Stimulated activated CD4-positive, alpha-beta T cell treated with anti-CD3 and anti-CD28 coated beads, Interleukin-12 subunit alpha, Interleukin-12 subunit beta, amount 100 ng/mL, for 24 hours (primary cell): ENCODE measurements at regions not wholly inside any gene's neighbourhood (a gene's known extent, or its start where the extent isn't known, plus 50 kb on each side); places are given as distances from the start of the nearest gene placed in this dataset.

Experiments
- DNase-seq, 2 experiments: peaks; one replicate each; pipeline ENCODE4 v3.0.0-alpha.2; 2020; ENCODE audit warnings: low read depth in 2 of 2

GRCh38 chr1:168867941-168868634 lies 139.1 kb upstream of the DPT start:
- no peak for DNase-seq

DNA sequence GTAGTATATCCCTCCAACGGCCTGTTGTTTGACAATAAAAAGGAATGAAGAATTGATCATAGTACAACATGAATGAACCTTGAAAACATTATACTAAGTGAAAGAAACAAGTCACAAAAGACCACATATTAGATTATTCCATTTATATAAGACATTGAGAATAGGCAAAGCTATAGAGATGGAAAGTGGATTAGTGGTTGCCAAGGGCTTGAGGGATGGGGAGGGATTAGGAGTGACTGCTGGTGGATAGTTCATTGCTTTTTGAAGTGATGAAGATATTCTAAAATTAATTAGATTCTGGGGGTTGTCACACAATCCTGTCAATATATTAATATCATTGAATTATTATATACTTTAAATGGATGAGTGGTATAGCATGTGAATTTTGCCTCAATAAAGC lies 142.5 kb upstream of the DPT start:
- DNase-seq, result no peak

DNA sequence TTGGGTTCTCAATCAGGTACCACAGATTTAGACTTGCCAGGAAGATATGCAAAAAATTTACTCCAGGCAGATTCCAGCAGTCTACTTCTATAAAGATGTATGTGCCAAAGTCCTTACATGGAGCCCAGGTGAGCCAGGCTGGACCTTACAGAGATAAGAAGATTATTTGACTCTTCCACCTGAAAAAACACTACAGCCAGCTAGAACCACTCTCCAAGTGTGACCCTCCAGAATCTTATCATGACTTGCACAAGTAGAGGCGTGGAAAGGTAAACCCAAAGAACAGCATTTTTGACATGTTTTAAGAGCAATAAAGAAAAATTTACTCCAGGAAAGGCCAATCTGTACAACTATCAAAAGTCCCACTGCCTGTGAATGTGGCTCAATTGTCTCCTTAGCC lies 146.8 kb upstream of the DPT start:
- no peak for DNase-seq

- no peak for DNase-seq
Measured at GRCh38 chr1:168876830-168877229, 147.8 kb upstream of the DPT start.

- DNase-seq, result no peak
Measured at GRCh38 chr1:168879896-168880734, 151.1 kb upstream of the DPT start.

DNA sequence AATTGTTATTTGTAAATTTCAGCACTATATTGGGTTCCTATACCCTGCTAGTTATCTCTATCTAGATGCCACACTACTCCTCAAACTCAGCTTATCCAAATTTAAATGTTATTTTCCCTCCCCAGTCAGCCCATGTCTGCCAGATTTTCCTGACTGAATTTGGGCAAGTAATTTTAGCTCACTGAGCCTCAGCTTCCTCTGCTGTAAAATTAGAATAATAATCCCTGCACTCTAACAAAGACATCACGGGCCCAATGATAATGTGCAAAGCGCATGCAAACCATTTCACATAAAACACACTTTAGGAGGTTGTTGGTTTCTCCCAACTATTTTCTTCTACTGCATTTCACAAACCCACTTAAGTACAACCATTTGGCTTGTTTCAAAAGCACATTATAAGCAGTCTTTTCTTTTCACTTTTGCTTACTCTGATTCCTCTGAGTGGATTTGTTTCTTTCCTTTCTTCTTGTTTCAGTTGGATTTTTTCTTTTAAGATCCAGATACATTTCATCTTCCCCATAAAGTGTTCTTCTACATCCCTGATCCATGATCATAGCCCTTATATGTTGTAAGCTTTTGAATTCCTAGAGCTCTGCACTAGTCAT lies 152.8 kb upstream of the DPT start:
- DNase-seq, result no peak

DNA sequence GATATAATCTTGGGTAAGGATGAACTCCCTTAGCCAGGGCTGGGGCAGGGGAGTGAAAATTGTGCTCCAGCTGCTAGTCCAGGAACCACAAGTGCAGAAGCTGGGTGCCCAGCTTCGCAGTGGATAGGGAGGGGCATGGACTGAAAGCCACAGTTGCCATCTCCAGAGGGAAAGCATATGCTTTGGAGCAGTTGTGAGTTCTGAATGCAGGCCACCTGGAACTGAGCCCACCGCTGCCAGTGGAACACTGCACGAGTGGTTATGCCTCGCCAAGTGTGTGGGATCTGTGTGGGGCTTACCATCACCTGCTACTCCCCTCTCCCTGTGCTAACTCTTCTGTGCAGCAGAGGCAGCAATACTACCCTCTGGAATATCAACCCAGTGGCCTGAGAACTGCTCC lies 158.4 kb upstream of the DPT start:
- DNase-seq, result no peak

DNA sequence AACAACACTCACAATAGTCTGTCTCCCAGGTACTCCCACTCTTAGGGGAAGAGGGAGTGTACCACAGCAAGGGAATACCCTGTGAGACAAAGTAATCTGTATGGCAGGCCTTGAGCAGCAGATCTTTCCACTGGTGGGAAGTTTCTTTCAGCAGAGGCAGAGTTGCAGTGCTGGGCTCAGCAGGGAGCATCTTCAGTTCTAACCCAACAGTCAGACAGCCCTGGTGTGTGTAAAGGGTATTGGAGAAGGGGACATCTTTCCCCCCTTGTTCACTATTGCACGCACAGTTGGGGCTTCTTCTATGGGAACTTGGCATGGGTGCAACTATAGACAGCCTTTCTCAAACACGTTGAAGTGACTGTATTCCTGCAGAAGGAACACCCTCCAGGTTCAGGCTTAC lies 159.4 kb upstream of the DPT start:
- DNase-seq, result no peak

DNA sequence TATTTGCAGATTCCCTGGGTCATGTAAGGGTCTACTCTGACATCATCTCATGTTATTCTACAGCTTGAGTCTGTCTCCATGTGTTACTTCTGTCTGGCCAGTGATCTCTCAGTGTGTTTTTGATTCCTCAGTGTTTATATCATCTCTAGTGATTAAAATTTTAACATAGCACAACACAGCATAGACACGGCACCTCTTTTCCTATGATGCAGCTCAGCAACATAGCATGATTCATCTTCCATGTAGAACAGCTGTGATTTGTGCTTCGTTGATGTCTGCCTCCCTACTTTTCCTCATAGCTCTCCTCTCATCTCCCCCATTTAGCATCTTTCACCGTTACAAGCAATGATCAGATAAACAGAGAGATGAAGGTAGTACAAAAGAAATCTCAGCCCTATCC lies 163.9 kb upstream of the DPT start:
- DNase-seq, result no peak

DNA sequence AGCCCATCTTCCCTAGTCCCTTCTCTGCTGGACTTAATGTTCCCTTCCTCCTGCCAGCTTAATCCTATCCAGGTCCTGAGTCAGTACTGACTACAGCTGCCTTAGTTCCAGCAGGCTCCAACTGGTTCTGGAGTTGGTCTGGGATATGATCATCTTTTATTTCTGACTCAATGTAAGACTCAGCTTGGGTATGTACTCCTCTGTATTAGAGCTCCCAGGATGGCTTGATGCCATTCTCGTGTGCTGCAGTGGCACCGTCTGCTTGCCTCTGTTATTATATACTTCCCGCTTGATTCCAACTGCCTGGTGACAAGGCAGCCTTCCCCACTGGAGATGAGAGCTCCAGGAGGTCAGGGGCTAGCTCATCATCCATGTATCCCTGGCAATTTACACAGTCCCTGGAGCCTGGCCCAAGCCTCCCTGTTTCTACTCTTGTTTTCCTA lies 164.4 kb upstream of the DPT start:
- no peak for DNase-seq

- DNase-seq, result no peak
Measured at GRCh38 chr1:168894397-168894903, 165.4 kb upstream of the DPT start.

GRCh38 chr1:168897249-168897648 lies 168.2 kb upstream of the DPT start:
- DNase-seq, result no peak

- DNase-seq, result no peak
Measured at GRCh38 chr1:168903237-168903830, 174.3 kb upstream of the DPT start.

- DNase-seq, result no peak
Measured at GRCh38 chr1:168905633-168906032, 176.6 kb upstream of the DPT start.

DNA sequence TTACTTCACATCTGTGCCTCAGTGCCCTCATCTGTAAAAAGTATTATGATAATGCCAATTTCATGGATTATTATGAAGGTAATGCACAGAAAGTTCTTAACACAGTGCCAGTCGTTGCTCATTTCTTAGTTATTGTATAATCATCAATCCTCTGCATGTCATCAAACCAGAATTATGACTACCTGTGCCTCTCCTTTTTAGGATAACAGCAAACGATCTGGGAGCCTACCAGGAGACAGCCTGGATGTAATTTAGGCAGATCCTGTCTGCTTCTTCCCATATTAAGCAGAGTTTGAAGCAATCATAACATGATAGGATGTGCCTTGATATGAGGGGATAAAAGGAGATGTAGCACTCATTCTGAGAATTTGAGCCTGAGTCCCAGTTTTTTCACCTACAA lies 177.4 kb upstream of the DPT start:
- no peak for DNase-seq

DNA sequence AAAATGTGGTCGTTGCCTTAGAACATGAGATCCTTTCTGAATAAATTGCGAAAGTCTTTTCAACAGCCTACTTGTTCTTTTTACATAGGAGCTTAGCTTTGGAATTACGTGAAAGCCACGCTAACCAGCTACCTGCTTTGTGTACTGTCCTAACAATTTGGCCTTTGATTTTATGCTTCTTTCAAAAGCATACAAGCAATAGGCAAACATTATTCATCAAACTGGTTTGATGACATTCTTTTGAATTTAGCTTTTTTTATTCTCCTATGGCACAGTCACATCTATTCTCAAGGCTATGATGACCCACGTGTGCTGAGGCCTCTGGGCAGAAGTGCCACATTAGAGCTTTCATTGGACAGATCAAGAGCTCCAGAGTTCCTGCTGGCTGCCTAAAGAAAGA lies 178.0 kb upstream of the DPT start:
- no peak for DNase-seq

- no peak for DNase-seq
Measured at GRCh38 chr1:168907786-168908348, 178.9 kb upstream of the DPT start.

DNA sequence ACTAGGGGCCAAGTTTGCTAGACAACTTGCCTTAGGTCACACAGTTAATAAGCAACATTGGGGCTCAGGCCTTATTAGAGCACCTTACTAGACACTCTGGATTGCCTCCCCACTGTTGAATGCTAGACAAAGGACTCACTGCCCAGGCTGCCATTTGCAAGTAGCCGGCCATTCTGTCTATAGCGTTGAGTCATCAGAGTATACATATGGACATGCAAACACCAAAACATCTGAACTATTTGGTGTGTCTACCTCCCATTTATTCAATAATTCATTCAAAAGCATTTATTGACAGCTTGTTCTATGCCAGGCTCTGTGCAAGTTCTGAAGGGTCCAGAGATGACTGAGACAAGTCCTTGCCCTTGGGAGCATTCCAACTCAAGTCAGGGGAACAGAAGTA lies 181.4 kb upstream of the DPT start:
- no peak for DNase-seq

DNA sequence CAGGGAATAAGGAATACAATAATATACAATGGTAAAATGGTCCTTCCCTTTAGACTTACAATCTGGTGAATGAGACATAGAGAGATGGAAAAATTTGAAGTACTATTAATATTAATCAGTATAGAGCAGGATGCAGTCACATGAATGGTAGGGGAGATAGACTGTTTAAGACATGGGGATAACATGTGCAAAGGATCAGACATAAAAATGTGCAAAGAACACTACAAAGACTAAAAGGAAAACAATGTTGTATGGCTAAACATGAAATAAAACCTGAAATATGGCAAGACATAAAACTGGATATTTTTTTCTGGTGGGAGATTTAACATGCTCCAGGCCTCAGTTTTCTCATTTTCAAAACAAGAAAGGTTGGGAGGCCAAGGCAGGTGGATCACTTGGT lies 182.4 kb upstream of the DPT start:
- DNase-seq, result no peak

DNA sequence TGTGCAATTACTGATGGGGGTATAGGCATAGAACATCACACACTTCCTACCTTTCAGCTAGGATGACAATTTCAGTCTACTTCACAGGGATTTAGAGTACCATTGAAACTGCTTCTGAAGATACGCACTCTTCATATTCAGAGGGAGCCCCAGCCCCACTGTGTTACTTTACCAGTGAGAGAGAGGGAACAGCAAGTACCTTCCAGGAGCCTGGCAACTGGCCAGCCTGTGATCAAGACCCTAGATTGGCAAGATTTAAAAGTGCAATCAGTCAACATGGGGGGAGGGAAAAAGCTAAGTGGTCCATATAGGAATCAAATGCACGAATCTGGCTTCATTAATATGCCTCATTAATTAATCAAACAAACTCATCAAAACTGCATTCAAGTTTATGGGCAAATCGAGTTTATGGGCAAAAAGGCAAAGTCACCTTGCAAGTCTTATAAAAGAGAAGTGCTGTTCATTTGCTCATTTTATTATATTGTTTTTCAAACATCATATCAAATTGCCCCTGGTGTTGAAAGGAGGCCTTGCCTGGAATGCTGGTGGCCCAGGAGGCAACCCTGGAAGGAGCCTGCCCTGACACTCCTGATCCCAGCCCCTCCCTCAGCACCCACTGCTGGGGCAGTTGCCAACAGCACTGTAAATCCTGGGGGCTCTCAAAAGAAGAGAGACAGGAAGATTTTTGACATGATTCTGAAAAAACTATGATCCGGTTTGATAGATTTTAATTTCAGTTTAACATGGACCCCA lies 184.9 kb upstream of the DPT start:
- no peak for DNase-seq

- no peak for DNase-seq
Measured at GRCh38 chr1:168917309-168917708, 188.3 kb upstream of the DPT start.
